ENCODE measurements at regions not wholly inside any gene's neighbourhood (a gene's known extent, or its start where the extent isn't known, plus 50 kb on each side); places are given as distances from the start of the nearest gene placed in this dataset.
"Not testable (repeated sequence)": the region's sequence is repeated elsewhere in the genome, so short reads cannot be mapped to it uniquely, and the experiment has no call there.

- TF ChIP-seq CTCF (IDR thresholded peaks at IDR 0.05; ENCODE audit: insufficient read depth, low read length, poor library complexity, severe bottlenecking); EZH2phosphoT487 (conservative IDR thresholded peaks at IDR 0.05; ENCODE audit: low read length): not testable (repeated sequence)
These were observed 114.6 kb upstream of the PPM1J start for GRCh38 chr1:112829691-112830090.
